ENCODE measurements at regions not wholly inside any gene's neighbourhood (a gene's known extent, or its start where the extent isn't known, plus 50 kb on each side); places are given as distances from the start of the nearest gene placed in this dataset.

- TF ChIP-seq POLR2A (IDR thresholded peaks at IDR 0.05; ENCODE audit: low read length) = no peak
- TF ChIP-seq GATA1 (IDR thresholded peaks at IDR 0.05; ENCODE audit: low read depth, low read length) = no peak
Measured at GRCh38 chr9:29241320-29241719, 1668.0 kb upstream of the C9orf72 start.

All from erythroblast (primary cell).